HG03469 (cell line): ENCODE measurements at regions not wholly inside any gene's neighbourhood (a gene's known extent, or its start where the extent isn't known, plus 50 kb on each side); places are given as distances from the start of the nearest gene placed in this dataset.

Source experiments
- ATAC-seq: cut with Tn5 transposase; IDR thresholded peaks from one replicate; pipeline ENCODE4 v1.9.1; 2021; ENCODE audit warnings: mild to moderate bottlenecking, moderate library complexity, moderate number of reproducible peaks; ENCODE audit not compliant: unreplicated experiment

- ATAC-seq: no peak
These were observed 381.3 kb upstream of the SPTLC3 start for GRCh38 chr20:12627485-12627884.

GRCh38 chr20:12638633-12639312, 370.0 kb upstream of the SPTLC3 start:
- no peak for ATAC-seq

DNA sequence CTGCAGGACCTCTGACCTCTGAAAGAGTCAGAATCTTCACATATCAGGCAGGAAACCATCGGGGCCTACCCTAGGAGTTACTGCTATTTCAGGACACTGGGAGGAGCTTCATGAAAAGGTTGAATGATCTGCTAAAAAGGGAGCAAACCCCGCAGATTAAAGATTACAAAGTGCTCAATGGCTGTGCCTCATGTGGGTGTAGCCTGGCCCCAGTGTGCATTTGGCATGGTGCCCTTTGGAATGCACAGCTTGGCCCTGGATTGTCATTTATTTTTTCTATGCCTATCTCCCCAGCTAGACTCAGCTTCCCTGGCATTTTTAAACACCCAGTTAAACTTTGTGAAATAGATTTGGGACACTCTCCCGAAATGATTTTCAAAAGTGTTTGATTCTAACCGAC, 368.5 kb upstream of the SPTLC3 start:
- ATAC-seq: no peak

DNA sequence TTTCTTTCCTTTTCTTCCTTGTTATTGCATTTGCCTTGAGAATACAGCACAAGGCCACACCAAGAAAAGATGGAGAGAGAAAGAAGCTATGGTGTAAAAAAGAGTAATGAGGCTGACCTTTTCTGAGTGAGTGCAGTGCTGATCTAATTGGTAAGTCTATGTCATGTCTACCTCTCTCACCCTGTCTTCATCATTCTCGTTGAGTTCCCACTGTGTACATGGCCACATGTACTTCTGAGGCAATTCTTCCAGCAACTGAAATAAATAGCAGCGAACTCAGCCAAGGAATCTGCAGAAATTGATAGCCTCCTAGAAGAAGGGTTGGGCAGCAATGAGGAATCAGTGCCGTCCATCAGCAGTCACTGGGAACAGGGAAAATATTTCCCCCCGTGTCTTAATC, 367.2 kb upstream of the SPTLC3 start:
- ATAC-seq: no peak

- no peak for ATAC-seq
These were observed 364.3 kb upstream of the SPTLC3 start for GRCh38 chr20:12644461-12644860.

GRCh38 chr20:12649234-12649633, 359.5 kb upstream of the SPTLC3 start:
- ATAC-seq: no peak

GRCh38 chr20:12653642-12654041, 355.1 kb upstream of the SPTLC3 start:
- ATAC-seq: no peak

GRCh38 chr20:12659942-12660341, 348.8 kb upstream of the SPTLC3 start:
- no peak for ATAC-seq

DNA sequence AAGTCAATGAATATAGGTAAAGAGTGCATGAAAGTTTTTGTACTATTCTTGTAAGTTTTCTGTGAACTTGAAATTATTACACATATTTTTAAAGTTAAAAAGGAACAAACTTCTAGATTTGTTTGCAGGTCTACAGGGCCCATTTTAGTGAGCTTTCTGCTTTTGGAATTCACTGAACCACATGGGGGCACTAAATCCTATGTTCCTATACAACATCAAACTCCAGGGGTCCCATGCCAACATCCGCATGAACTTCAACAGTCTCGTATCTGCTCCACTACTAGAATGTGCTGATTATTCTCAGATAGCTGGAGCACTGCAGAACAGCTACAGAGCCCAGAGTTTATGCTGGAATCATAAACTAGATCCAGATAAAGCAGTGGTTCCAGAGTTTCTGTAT, 347.9 kb upstream of the SPTLC3 start:
- ATAC-seq: no peak

DNA sequence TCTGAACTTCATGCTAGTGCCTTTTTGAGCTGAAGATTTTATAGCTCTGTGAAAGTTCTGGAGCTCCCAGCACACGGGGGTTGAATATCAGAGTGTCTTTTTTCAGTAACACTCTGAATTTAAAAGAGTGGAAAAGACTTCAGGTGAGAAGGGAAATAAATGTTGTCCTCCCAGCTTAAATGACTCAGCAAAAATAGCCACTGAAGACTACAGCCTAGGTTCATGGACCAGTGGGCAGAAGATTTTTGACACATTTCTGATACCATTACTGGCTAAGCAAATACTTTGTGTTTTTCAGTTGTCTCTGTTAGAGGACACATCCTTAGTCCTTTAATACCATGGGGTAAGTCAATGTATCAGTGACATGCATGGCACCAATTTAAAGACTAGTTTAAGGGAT, 338.5 kb upstream of the SPTLC3 start:
- no peak for ATAC-seq

GRCh38 chr20:12673352-12673751, 335.4 kb upstream of the SPTLC3 start:
- no peak for ATAC-seq

DNA sequence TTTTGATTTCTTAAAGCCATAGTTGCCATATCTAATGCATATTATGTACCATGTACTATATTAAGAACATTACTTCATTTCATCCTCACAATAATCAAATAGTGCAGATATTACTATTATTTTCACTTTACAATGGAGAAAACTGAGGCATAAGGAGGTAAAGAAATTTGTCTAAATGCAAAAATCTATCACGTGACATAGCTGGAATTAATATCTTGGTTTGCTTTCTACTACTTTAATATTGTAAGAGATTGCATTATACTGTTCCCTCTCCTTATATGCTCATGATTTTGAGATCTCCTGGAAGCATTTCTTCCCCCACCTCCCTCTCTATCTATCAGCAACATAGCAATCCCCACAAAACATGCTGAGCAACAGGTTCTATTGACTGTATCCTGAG, 330.8 kb upstream of the SPTLC3 start:
- no peak for ATAC-seq

DNA sequence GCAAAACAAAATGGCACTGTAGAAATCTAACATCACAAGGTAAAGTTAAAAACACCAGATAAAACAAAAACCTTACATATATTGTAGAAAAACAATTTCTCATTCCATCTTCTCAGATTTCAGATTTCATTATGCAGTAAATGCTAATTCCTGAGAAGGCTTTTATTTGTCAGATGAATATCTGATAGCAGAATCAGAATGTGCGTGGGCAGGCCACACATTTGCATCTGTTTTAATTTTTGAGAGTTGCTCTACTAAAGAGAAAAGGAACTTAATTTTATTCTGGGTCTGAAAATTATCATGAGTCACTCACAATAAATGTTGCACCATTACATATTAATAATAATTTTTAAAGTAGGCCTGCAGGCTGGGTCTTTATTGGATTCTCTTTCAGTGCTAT, 329.3 kb upstream of the SPTLC3 start:
- ATAC-seq: no peak

- no peak for ATAC-seq
These were observed 326.2 kb upstream of the SPTLC3 start for GRCh38 chr20:12682613-12683012.

DNA sequence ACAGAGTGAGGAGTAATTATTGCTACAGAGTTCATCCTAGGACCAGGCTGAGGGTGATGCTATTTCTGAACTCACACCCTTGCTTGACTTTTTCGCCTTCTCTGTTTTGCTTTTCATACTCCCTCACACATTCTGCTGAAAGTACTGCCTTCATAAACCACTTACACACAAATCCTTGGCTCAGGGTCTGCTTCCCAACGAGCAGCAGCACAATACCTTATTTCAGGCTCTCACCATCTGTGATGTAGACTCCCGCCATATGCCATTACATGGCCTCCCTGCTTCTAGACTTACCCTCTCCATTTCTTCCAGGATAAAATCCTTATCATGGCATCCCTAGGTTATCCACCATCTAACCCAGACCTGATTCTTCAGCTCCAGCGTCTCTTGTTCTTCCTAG, 321.3 kb upstream of the SPTLC3 start:
- ATAC-seq: no peak

GRCh38 chr20:12695937-12696336, 312.8 kb upstream of the SPTLC3 start:
- no peak for ATAC-seq

- no peak for ATAC-seq
These were observed 310.0 kb upstream of the SPTLC3 start for GRCh38 chr20:12698817-12699216.

GRCh38 chr20:12699374-12700228, 309.2 kb upstream of the SPTLC3 start:
- no peak for ATAC-seq

- no peak for ATAC-seq
These were observed 308.1 kb upstream of the SPTLC3 start for GRCh38 chr20:12700701-12701100.

GRCh38 chr20:12702312-12702711, 306.5 kb upstream of the SPTLC3 start:
- no peak for ATAC-seq

GRCh38 chr20:12715371-12715770, 293.4 kb upstream of the SPTLC3 start:
- no peak for ATAC-seq

DNA sequence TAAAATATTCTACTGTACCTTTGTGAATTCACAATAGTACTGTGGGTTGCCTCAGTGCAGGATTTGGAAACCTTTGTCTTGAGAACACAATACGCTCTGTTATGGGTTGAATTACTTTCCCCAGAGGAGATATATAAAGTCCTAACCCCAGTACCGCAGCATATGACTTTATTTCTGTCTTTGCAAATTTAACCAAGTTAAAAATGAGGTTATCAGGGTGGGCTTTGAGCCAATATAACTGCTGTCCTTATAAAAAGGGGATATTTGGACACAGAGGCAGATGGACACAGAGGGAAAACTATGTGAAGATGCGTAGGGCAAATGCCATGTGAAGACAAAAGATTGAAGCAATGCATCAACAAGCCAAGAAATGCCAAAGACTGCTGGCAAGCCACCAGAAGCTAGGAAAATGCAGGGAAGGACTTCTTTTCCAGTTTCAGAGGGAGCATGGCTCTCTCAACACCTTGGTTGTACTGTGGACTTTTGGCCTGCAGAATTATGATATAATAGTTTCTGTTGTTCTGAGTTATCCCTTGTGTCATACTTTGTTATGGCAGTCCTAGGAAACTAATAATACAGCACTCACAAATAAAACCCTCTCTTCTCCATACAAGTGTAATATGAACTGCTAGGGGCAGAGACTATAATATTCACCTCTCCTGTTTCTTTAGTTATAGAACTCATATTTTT, 292.6 kb upstream of the SPTLC3 start:
- no peak for ATAC-seq
